ENCODE measurements at regions not wholly inside any gene's neighbourhood (a gene's known extent, or its start where the extent isn't known, plus 50 kb on each side); places are given as distances from the start of the nearest gene placed in this dataset.

DNA sequence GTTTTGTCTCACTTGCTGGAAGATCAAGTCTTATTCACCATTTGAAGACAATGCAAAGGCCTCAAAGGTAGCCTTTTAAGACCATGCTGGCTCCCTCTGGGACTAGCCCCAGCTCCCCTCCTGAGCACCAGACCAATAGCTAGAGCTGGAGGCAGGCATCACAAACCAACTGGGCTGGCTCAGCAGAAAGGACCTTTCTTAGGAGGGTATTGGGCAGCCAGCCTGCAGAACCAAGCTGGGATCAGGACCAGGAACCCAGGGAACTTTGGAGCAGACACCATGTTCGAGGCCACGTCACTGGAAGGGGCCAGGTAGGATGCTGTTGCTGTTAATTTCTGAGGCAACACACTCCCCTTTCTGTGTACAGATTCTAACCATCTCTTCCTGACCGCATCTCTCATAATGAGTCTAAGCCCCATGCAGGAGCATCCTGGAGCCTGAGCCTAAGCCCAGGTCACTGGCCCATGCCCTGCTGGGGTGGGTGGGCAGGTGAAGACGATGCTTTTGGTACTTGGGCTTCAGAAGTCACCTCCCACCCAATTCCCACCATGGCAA, 81.4 kb upstream of the KLF13 start:
- no peak for DNase-seq (ENCODE audit: low read depth)

DNA sequence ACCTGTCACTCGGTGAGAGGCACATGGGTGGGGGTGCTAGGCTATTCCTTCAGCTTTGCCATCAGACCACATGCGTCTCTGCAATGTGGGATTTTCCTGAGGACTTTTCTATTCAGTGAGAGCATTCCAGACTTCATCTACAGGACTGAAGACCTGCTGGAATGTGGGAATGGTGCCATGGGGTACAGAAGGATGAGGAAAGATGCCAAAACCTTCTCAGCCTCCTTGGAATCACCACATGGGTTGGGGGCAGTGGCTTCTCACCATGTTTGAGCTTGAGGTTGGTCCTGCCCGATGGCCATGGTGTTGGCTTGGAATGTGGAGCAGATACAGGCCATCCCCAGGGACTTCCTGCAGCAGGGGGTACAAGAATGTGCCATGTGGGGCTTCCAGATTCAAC, 80.9 kb upstream of the KLF13 start:
- DNase-seq (ENCODE audit: low read depth): no peak

DNA sequence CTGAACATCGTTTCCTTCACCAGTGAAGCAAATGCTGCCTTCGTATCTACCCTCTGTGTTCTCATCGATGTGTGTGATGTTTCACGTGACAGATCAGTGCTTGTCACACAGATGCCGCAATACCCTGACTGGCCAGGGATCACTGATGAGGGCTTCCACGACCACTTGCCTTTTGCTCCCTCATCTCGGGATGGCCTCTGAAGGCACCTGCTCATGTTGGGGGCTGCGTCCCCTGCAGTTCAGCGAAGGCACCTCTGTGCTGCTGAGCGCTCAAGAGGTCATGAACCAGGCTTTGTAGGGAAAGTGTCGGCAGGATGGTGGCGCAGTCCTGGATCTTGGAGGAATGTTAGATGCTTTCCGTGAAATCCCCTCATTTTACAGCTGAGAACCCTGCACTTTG, 79.2 kb upstream of the KLF13 start:
- no peak for DNase-seq (ENCODE audit: low read depth)

DNA sequence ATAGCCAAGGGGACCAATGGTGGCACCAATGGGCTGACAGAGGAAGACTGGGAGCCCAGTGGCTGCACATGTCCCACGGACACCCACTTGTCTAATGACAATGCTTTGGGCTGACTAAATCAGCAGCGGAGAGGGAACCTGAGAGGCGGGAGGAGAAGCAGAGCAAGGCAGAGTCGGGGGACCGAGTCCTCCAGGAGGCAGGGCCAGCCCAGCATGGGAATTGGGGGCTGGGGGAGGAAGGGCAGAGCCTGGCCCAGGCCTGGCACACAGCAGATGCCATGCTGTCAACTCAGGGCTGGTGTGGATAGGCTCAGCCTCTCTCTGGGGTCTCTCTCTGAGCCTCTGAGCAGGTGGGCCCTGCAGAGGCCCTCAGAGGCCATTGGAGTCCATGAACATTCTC, 78.4 kb upstream of the KLF13 start:
- DNase-seq (ENCODE audit: low read depth): no peak

- DNase-seq (ENCODE audit: low read depth): no peak
Measured at GRCh38 chr15:31248951-31249350, 77.7 kb upstream of the KLF13 start.

DNA sequence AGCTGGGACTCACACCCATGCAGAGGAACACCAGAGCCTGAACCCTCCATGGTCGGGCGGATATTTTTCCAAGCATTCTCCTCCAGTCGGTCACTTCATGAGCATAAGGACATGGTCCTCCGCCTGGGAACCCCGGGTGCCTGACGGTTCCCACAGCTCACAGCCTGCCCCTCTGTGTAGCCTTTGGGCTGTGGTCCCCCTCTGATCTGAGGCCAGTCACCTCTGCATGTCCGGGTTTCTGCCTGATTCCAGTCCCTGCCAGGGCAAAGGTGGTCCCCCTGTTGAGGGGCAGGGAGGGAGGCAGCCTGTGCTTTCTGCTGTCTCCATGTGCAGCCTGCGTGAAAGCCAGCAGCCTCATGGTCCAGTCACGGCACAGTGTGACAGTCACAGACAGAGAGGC, 76.6 kb upstream of the KLF13 start:
- DNase-seq (ENCODE audit: low read depth): no peak

- no peak for DNase-seq (ENCODE audit: low read depth)
Measured at GRCh38 chr15:31251165-31251564, 75.5 kb upstream of the KLF13 start.

DNA sequence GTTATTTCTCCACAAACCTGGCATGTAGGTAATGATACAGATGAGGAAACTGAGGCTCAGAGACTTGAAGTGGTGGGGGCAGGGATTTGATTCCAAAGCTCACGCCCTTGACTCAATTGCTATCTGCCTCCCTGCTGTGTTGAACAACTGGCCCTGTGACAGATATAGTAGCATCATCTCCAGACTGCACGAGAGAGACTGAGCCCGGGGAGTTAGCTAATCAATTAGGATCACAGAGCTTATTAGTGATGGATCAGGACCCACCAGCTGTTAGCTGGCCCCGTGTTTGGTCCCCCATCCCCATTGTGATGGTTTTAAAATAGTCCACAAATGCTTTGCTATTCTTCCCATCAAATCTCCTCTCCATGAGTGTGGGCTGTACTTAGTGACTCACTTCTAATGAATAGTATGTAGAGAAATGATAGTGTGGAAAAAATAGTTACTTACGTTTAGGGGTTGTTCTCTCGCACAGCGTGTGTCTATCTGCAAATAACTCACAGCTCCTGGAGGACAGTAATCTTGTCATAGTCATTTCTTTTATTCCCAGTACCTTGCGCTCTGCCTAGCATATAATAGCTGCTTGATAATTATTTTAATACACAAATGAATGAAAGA, 74.4 kb upstream of the KLF13 start:
- DNase-seq (ENCODE audit: low read depth): no peak

GRCh38 chr15:31254431-31255175, 72.0 kb upstream of the KLF13 start:
- no peak for DNase-seq (ENCODE audit: low read depth)

DNA sequence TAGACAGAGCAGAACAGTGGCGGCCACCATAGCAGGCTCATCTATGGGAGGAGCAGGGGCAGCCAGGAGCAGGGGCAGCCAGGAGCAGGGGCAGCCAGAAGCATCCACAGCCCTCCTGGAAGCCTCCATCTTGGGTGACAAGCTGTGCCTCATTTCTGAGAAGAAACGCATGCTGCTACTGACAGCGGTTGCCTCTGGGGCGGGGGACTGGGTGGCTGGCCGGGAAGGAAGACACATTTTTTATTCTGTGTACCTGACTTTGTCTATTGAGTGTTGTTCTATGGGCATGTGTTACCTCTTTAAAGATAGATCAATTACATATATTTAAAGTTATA, 71.5 kb upstream of the KLF13 start:
- no peak for DNase-seq (ENCODE audit: low read depth)

DNA sequence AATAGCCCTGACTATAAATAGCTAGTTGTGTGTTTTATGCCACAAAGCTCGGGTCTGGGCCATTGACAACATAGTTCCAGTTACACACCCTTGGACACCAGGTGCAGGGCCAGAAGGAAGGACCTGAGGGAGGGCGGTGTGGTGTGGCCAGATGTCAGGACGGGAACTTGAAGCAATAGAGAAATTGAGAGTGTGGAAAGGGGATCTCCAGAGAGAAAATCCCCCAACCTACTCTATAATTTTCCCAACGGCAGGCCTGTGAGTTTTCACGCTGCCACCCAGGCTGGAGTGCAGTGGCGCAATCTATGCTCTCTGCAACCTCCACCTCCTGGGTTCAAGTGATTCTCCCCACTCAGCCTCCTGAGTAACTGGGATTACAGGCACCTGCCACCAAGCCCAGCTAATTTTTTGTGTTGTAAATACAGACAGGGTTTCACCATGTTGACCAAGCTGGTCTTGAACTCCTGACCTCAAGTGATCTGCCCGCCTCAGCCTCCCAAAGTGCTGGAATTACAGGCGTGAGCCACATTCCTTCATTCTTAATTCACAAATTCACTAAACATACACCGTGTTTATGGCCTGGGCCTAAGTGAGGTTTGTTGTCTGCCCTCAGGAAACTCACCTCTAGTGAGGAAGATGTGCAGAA, 70.8 kb upstream of the KLF13 start:
- no peak for DNase-seq (ENCODE audit: low read depth)

DNA sequence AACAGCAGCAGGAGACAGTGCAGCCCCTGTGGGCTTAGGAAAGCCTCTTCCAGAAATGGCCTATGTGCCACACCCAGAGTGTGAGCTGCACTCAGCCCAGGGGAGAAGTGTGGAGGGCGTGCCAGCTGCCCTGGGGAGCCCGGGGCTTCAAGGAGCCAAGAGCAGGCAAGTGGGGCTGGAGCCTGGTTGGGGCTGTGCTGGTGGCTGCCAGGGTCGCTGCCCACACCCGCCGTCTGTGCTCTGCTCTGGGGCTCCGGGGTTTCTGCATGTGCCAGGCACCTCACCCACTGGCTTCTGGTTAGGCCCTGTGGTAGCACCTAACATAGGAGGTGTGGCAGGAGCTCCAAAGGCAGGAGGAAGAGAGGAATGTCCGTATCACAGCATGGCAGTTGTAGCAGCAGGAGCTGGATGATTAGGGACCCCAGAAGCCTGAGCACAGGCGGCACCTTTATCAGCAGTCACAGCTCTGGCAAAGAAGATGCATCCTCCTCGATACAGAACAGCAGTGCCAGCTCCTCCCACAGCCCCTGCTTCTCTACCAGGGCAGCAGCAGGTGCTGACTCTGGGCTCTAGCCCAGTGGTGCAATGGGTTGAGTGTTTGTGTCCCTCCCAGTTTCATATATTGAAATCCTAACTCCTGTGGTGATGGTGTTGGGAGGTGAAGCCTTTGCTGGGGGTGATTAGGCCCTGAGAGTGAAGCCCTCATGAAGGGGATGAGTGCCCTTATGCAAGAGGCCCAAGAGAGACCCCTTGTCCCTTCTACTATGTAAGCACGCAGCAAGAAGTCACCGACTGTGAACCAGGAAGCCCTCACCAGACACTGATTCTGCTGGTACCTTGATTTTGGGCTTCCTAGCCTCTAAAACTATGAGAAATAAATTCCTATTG, 70.0 kb upstream of the KLF13 start:
- DNase-seq (ENCODE audit: low read depth): no peak

GRCh38 chr15:31257286-31257685, 69.3 kb upstream of the KLF13 start:
- DNase-seq (ENCODE audit: low read depth): no peak

DNA sequence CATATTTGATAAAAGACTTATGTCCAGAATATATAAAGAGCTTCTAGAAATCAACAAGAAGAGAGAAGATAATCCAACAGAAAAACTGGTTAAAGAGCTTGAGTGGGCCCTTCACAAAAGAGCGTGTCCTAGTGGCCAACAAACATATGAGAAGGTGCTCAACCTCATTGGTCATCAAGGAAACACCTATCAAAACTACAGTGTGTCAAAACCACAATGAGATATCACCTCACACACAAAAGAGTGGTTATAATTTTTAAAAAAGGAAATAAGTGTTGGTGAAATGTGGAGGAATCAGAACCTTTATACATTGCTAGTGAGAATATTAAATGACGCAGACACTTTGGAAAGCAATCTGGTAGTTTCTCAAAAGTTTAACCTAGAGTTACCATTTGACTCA, 68.4 kb upstream of the KLF13 start:
- no peak for DNase-seq (ENCODE audit: low read depth)

- DNase-seq (ENCODE audit: low read depth): no peak
Measured at GRCh38 chr15:31259562-31260252, 66.9 kb upstream of the KLF13 start.

DNA sequence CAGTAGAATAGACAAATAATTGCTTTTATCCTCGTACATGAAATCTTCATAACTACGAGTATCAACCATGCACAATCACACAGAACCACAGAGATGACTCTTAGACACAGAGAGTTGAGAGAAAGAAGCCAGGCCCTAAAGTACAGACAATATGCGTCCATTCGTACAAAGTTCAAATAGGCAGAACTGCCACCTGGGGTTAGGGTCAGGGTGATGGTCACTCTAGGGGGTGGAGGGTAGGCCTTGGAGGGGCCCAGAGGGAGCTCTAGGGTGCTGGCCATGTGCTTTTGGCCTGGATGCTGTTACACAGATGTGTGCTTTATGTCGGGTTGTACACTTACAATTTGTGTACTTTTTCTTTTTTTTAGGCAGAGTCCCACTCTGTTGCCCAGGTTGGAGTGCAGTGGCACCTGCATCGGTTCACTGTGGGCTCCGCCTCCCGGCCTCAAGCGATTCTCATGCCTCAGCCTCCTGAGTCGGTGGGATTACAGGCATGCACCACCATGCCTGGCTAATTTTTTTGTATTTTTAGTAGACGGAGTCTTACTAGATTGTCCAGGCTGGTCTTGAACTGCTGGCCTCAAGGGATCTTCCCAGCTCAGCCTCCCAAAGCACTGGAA, 65.9 kb upstream of the KLF13 start:
- no peak for DNase-seq (ENCODE audit: low read depth)

GRCh38 chr15:31261266-31262142, 65.1 kb upstream of the KLF13 start:
- no peak for DNase-seq (ENCODE audit: low read depth)

DNA sequence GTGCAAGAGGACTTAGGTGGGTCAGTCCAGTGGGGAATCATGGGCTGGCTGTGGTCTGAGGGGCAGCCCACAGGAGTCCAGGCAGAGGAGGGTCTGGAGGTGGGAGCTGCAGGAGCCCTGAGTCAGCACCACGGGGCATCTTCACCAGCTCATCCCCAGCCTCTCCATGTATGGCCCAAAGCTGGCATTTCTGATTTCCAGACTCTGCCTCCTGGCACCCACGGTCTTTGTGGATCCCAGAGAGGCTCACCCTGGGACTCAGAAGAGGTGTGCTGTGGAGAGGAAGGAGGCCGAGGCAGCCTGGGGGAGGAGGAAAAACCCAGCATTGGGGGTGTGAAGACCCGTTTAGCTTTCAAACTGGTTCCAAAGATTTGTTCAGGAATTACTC, 64.5 kb upstream of the KLF13 start:
- DNase-seq (ENCODE audit: low read depth): no peak

GRCh38 chr15:31262901-31263671, 63.5 kb upstream of the KLF13 start:
- DNase-seq (ENCODE audit: low read depth): no peak
